ENCODE measurements at regions not wholly inside any gene's neighbourhood (a gene's known extent, or its start where the extent isn't known, plus 50 kb on each side); places are given as distances from the start of the nearest gene placed in this dataset.

DNA sequence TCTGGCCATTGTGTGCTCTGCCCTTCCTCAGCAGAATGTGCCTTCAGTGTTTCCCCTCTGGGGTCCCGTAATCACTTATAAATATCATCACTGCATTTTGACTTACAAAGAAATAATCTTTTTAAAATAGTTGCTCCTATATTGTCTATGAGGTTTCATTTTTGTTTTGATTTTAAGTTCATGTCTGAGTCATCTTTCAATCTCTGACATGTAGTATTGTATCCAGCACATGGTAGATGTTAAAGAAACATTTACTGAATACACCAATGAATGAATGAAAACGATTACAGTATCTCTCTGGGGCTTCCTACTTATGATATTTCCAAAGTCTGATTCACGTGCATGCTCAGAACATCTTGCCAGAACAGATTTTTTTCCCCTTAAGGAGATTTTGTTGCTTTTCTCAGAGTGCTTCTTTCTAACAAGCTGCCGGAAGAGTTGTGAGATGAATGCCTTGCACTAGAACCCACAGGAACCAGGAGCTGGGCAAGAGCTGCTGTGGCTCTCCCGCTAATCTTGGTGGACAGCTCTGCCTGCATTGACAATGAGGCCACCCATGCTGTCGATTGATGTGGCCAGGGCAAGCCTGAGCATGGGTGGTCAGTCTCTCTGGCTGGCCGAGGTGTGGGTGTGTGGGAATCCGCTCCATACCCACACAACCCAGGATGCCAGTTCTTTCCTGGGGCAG, 199.4 kb downstream of the CYRIA start:
- TF ChIP-seq, protein P1, sequence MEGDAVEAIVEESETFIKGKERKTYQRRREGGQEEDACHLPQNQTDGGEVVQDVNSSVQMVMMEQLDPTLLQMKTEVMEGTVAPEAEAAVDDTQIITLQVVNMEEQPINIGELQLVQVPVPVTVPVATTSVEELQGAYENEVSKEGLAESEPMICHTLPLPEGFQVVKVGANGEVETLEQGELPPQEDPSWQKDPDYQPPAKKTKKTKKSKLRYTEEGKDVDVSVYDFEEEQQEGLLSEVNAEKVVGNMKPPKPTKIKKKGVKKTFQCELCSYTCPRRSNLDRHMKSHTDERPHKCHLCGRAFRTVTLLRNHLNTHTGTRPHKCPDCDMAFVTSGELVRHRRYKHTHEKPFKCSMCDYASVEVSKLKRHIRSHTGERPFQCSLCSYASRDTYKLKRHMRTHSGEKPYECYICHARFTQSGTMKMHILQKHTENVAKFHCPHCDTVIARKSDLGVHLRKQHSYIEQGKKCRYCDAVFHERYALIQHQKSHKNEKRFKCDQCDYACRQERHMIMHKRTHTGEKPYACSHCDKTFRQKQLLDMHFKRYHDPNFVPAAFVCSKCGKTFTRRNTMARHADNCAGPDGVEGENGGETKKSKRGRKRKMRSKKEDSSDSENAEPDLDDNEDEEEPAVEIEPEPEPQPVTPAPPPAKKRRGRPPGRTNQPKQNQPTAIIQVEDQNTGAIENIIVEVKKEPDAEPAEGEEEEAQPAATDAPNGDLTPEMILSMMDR (IDR thresholded peaks at IDR 0.05; ENCODE audit: low read length) = no peak
- no peak for TF ChIP-seq EZH2 (IDR thresholded peaks at IDR 0.05; ENCODE audit: borderline replicate concordance, low read length)
